Skeletal muscle tissue (tissue), 3 donors: ENCODE measurements at regions not wholly inside any gene's neighbourhood (a gene's known extent, or its start where the extent isn't known, plus 50 kb on each side); places are given as distances from the start of the nearest gene placed in this dataset.

Source experiments
- H3K27ac ChIP-seq: one replicate; pipeline ENCODE4 v1.7.0; 2013; ENCODE audit warnings: mild to moderate bottlenecking, low read depth, low read length, inconsistent platforms
- H3K27me3 ChIP-seq, 3 donors: one replicate each; pipeline ENCODE4 v1.7.0; 2013; ENCODE audit warnings: low read length in 3 of 3; ENCODE audit not compliant: control insufficient read depth in 3 of 3, insufficient read depth in 3 of 3
- H3K36me3 ChIP-seq, 3 donors: one replicate each; pipeline ENCODE4 v1.7.0; 2013; ENCODE audit warnings: low read length in 3 of 3; ENCODE audit not compliant: control insufficient read depth in 3 of 3, insufficient read depth in 3 of 3
- H3K4me1 ChIP-seq, 3 donors: one replicate each; pipeline ENCODE4 v1.7.0; 2013; ENCODE audit warnings: low read length in 3 of 3, mild to moderate bottlenecking in 3 of 3; ENCODE audit not compliant: control insufficient read depth in 3 of 3, insufficient read depth in 3 of 3
- H3K4me3 ChIP-seq, 3 donors: one replicate each; pipeline ENCODE4 v1.7.0; 2013; ENCODE audit warnings: low read length in 3 of 3
- H3K9ac ChIP-seq, 3 donors: one replicate each; pipeline ENCODE4 v1.7.0; 2013; ENCODE audit warnings: low read length in 3 of 3, mild to moderate bottlenecking in 3 of 3, moderate library complexity in 2 of 3, low read depth in 1 of 3
- H3K9me3 ChIP-seq, 3 donors: one replicate each; pipeline ENCODE4 v1.7.0; 2013; ENCODE audit warnings: low read length in 3 of 3; ENCODE audit not compliant: control insufficient read depth in 3 of 3
- donor health status: Osteomylitis.

DNA sequence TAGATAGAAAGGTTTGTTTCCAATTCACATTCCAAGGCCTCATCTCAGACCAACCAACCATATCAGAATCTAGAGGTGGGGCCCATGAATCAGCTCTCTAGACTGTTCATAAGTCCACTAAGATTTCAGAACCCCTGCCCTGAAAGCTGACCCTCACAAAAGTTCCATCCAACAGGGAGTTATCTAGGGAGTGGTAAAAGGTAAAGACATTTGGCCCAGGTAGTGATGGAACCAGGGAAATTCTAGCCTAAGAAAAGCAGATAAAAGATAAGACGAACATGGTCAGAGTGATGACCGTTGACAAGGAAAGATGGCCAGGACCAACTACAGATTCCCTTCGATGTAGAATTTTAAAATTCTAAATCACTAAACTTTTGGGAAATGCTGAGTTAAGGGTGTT lies 198.0 kb upstream of the NEBL start:
- Histone ChIP-seq H3K4me3 (no peak overlapping the region), H3K27ac (no peak overlapping the region), H3K9ac (no peak overlapping the region), H3K4me1 (no peaks in the 10 kb centered on the region), H3K36me3 (no peaks in the 10 kb centered on the region), H3K27me3 (no peaks in the 10 kb centered on the region), H3K9me3 (no peaks in the 10 kb centered on the region)

DNA sequence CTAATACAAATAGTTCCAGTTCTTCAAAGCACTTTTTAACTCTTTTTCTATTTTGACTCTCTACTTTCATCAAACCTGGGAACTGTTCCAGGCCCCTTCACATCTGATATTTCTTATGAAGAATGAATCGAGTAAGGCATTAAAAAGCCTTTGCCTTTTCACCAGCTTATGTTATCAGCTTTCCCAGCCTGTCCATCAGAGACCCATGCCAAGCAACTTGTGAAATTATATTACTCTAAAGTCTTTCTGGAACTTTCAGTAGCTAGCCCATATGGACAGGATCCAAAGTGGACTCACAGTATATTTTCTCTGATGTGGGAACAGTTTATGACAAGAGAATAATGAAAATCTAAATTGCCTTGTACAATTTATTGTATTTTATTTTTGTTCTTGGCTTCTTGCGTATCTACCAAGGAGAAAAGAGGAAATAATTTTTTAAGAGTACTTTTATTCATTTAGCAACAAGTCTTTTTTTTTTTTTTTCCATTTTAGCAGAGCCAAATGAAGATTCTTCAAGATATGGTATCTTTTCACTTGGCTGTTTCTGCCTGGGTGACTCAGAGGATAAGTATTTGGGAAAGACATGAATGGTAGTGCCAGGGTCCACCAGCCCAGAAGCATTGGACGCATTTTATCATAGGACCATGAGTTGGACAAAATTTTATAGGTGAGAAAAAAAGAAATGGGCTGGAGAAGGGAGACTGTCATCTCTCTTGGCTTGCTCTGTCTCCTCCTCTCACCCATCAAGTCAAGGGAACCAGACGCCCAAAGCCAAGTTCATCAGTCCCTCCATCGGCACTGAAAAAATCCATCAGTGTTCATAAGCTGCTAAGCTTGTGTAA lies 195.8 kb upstream of the NEBL start:
- Histone ChIP-seq H3K4me3 (no peak overlapping the region), H3K9ac (no peak overlapping the region), H3K36me3 (no peaks in the 10 kb centered on the region), H3K27me3 (no peaks in the 10 kb centered on the region), H3K9me3 (no peaks in the 10 kb centered on the region), H3K27ac (no peak overlapping the region), H3K4me1 (no peaks in the 10 kb centered on the region)

GRCh38 chr10:21090609-21091082 lies 193.5 kb upstream of the NEBL start:
- Histone ChIP-seq H3K4me1 (no peaks in the 10 kb centered on the region), H3K9ac (no peak overlapping the region), H3K4me3 (no peak overlapping the region), H3K27ac (no peak overlapping the region), H3K36me3 (no peaks in the 10 kb centered on the region), H3K9me3 (no peaks in the 10 kb centered on the region), H3K27me3 (no peaks in the 10 kb centered on the region)

DNA sequence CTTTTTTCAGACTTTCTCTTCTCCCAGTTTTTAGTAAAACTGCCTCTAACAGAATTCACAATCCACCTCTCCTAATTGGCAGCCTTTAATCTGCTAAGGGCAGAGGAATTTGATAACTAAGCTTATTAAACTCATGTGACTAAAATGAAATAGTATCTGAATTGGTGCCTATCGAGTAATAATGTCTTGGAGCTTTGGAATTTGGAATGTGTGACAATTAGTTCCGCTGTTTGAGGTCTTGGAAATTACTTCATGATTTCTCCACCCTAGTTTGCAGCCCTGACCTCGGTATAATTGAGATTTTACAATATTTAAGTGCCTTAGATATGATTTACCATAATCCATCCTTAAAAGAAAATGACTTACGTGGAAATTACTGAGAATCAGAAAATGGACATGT lies 190.4 kb upstream of the NEBL start:
- no peaks in the 10 kb centered on the region for H3K27me3 ChIP-seq
- no peak overlapping the region for H3K9ac ChIP-seq
- no peak overlapping the region for H3K27ac ChIP-seq
- no peak overlapping the region for H3K4me3 ChIP-seq
- H3K36me3 ChIP-seq, result no peaks in the 10 kb centered on the region
- no peaks in the 10 kb centered on the region for H3K4me1 ChIP-seq
- no peaks in the 10 kb centered on the region for H3K9me3 ChIP-seq

- Histone ChIP-seq H3K9ac (no peak overlapping the region), H3K9me3 (no peaks in the 10 kb centered on the region), H3K27me3 (no peaks in the 10 kb centered on the region), H3K36me3 (no peaks in the 10 kb centered on the region), H3K27ac (no peak overlapping the region), H3K4me3 (no peak overlapping the region), H3K4me1 (no peaks in the 10 kb centered on the region)
Measured at GRCh38 chr10:21084700-21085099, 187.6 kb upstream of the NEBL start.

- Histone ChIP-seq H3K27me3 (no peaks in the 10 kb centered on the region), H3K9me3 (no peaks in the 10 kb centered on the region), H3K36me3 (no peaks in the 10 kb centered on the region), H3K4me3 (no peak overlapping the region), H3K27ac (no peak overlapping the region), H3K4me1 (no peaks in the 10 kb centered on the region), H3K9ac (no peak overlapping the region)
Measured at GRCh38 chr10:21083861-21084260, 186.8 kb upstream of the NEBL start.

DNA sequence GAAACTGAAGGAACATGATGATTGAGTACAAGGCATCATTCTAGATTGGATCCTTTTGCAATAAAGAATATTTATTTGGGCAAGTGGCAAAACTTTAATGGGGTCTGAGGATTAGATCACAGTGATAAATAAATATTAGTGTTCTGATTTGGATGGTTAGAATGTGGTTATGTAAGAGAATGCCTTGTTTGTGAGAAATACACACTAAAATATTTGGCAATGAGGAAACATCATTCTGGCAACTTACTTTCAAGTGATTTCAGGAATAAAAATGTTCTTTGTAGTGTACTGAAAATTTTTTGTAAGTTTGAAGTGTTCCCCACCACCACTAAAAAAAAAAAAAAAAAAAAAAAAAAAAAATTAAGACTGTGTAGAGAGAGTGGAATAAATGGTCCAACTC lies 185.1 kb upstream of the NEBL start:
- no peak overlapping the region for H3K4me3 ChIP-seq

GRCh38 chr10:21080261-21080660 lies 183.2 kb upstream of the NEBL start:
- Histone ChIP-seq H3K27ac (no peak overlapping the region), H3K9ac (no peak overlapping the region), H3K27me3 (no peaks in the 10 kb centered on the region), H3K4me1 (no peaks in the 10 kb centered on the region), H3K4me3 (no peak overlapping the region), H3K36me3 (no peaks in the 10 kb centered on the region), H3K9me3 (no peaks in the 10 kb centered on the region)

More for the DNA sequence above, 185.1 kb upstream of the NEBL start:
- H3K4me1 ChIP-seq, result no peaks in the 10 kb centered on the region
- no peak overlapping the region for H3K9ac ChIP-seq
- no peaks in the 10 kb centered on the region for H3K27me3 ChIP-seq
- H3K36me3 ChIP-seq, result no peaks in the 10 kb centered on the region
- no peaks in the 10 kb centered on the region for H3K9me3 ChIP-seq
- H3K27ac ChIP-seq, result no peak overlapping the region

GRCh38 chr10:21079330-21079658 lies 182.2 kb upstream of the NEBL start:
- no peak overlapping the region for H3K27ac ChIP-seq

GRCh38 chr10:21078410-21079329 lies 181.6 kb upstream of the NEBL start:
- Histone ChIP-seq H3K27me3 (no peaks in the 10 kb centered on the region), H3K9ac (no peak overlapping the region), H3K4me1 (no peaks in the 10 kb centered on the region), H3K4me3 (no peak overlapping the region), H3K36me3 (no peaks in the 10 kb centered on the region), H3K9me3 (no peaks in the 10 kb centered on the region), H3K27ac (no peak overlapping the region)

More at GRCh38 chr10:21079330-21079658, 182.2 kb upstream of the NEBL start:
- Histone ChIP-seq H3K4me1 (no peaks in the 10 kb centered on the region), H3K36me3 (no peaks in the 10 kb centered on the region), H3K27me3 (no peaks in the 10 kb centered on the region), H3K9me3 (no peaks in the 10 kb centered on the region), H3K9ac (no peak overlapping the region), H3K4me3 (no peak overlapping the region)
